T-cell (primary cell): ENCODE measurements at regions not wholly inside any gene's neighbourhood (a gene's known extent, or its start where the extent isn't known, plus 50 kb on each side); places are given as distances from the start of the nearest gene placed in this dataset.

ENCODE experiments used
- ATAC-seq, 4 experiments: fragments of 200-7000 bp in 3 of 4; fragments of 150-1000 bp in 1 of 4; cut with Tn5 transposase; replicated peaks in 1 of 4; 1 replicate in 3 of 4; 2 replicates in 1 of 4; pipeline ENCODE4 v1.10.0; 2021; ENCODE audit warnings: moderate library complexity in 3 of 4, mild to moderate bottlenecking in 2 of 4, moderate number of reproducible peaks in 1 of 4
- CTCF ChIA-PET, 2 donors: fragments of 300-600 bp; sonication (Branson Sonifier 250); formaldehyde crosslinking; loops; one replicate each; lab custom pipeline; 2022; ENCODE audit warnings: antibody characterized with exemption in 2 of 2; lab: Charles Lee
- POLR2A ChIA-PET, 2 donors: fragments of 300-600 bp; sonication (Branson Sonifier 250); formaldehyde crosslinking; loops; one replicate each; lab custom pipeline; 2022; ENCODE audit warnings: antibody characterized with exemption in 2 of 2; lab: Charles Lee
- DNase-seq, 35 experiments: peaks; one replicate each; pipeline versions ENCODE4 v3.0.0 to v3.0.0-alpha.2; 2013 to 2023
- H3K27ac ChIP-seq: one replicate; pipeline ENCODE4 v1.5.1; 2013; ENCODE audit warnings: low read length
- H3K27me3 ChIP-seq, 2 experiments: replicated peaks in 1 of 2; 1 replicate in 1 of 2; 2 replicates in 1 of 2; pipeline versions ENCODE4 v1.6.1 to v1.7.0; 2013; ENCODE audit warnings: low read length in 1 of 2, mixed read lengths in 1 of 2; ENCODE audit not compliant: control insufficient read depth in 2 of 2, insufficient read depth in 2 of 2; ENCODE audit errors: extremely low read depth in 1 of 2
- H3K36me3 ChIP-seq, 2 donors: 1 replicate in 1 of 2; 2 replicates in 1 of 2; pipeline versions ENCODE4 v1.6.1 to v1.7.0; 2013; ENCODE audit warnings: low read length in 1 of 2; ENCODE audit not compliant: control insufficient read depth in 2 of 2, insufficient read depth in 1 of 2; ENCODE audit errors: extremely low read depth in 1 of 2
- H3K4me1 ChIP-seq, 2 experiments: 1 replicate in 1 of 2; 2 replicates in 1 of 2; pipeline versions ENCODE4 v1.6.1 to v1.7.0; 2013; ENCODE audit warnings: low read length in 2 of 2, mixed read lengths in 1 of 2; ENCODE audit not compliant: insufficient read depth in 2 of 2, control insufficient read depth in 1 of 2; ENCODE audit errors: extremely low read depth in 1 of 2
- H3K4me3 ChIP-seq, 2 donors: 1 replicate in 1 of 2; 2 replicates in 1 of 2; pipeline versions ENCODE4 v1.5.1 to v1.7.0; 2013; ENCODE audit warnings: mild to moderate bottlenecking in 2 of 2, low read length in 1 of 2, moderate library complexity in 1 of 2; ENCODE audit not compliant: control insufficient read depth in 1 of 2; ENCODE audit errors: extremely low read depth in 1 of 2
- H3K9me3 ChIP-seq: 2 replicates; pipeline ENCODE4 v1.7.0; 2013
- H3K27ac Mint-ChIP-seq, 2 donors: one replicate each; pipeline ENCODE4 v1.8.0; 2020 to 2021; ENCODE audit warnings: mild to moderate bottlenecking in 2 of 2, mixed read lengths in 2 of 2
- H3K27me3 Mint-ChIP-seq, 2 donors: one replicate each; pipeline ENCODE4 v1.8.0; 2021 to 2022; ENCODE audit warnings: mixed read lengths in 2 of 2
- H3K36me3 Mint-ChIP-seq: one replicate; pipeline ENCODE4 v1.8.0; 2021; ENCODE audit warnings: mixed read lengths
- H3K4me1 Mint-ChIP-seq, 3 donors: one replicate each; pipeline ENCODE4 v1.8.0; 2020 to 2022; ENCODE audit warnings: mixed read lengths in 3 of 3, mild to moderate bottlenecking in 1 of 3
- H3K4me3 Mint-ChIP-seq, 3 donors: one replicate each; pipeline ENCODE4 v1.8.0; 2020 to 2022; ENCODE audit warnings: mild to moderate bottlenecking in 3 of 3, mixed read lengths in 3 of 3, moderate library complexity in 3 of 3
- H3K9me3 Mint-ChIP-seq, 3 donors: one replicate each; pipeline ENCODE4 v1.8.0; 2020 to 2022; ENCODE audit warnings: mixed read lengths in 3 of 3
- WGBS: methylation state at CpG from one replicate; pipeline ENCODE4 v1.1.5; 2013; ENCODE audit warnings: missing lambda C conversion rate; ENCODE audit not compliant: insufficient coverage; 5-methylcytosine and 5-hydroxymethylcytosine counted together

DNA sequence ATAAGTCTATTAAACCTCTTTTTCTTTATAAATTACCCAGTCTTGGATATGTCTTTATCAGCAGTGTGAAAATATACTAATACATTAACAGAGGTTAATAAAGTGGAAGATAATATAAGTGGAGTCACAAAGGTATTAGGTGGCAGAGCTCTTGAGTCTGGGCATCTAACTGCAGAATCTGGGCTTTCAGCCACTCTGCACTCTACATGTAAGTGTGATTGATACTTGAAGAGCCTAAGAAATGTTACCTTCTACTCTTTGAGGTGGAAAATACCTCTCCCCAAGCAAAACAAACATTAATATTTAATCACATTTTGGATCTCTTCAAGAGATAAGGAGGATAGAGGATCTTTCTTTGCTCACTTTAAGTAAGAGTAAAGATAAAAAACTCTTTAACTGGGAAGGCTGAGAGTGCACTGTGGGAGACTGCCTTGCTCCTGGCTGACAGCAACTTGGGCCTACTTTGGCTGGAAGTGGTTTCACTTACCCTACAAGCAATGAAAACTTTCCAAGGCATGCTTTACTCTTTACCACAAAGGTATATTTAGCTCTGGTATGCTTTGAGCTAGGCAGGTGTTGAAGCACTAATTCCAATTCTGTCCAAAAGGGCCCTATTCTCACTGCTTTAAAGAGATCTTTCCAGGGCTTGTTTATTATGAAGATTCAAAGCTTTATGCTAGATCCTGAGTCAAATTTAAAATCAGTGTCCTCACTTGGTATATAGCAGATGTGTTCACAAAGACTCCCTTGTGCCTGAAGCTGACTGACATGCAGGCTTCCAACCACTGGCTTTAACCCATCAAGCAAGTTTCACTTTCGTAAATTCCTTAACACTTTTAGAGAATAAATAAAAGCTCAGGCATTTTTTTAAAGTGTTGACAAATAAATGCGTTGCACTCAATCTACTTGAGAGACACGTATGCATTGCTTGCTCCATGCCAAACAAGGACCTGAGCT is 245.3 kb upstream of the ZP4 start:
- H3K27me3 ChIP-seq: no peaks in the 10 kb centered on the region
- no CpG with 5 or more reads among the region's 3 CpGs for WGBS
- H3K36me3 ChIP-seq: no peaks in the 10 kb centered on the region
- H3K27ac ChIP-seq: no peak overlapping the region
- H3K4me1 ChIP-seq: no peaks in the 10 kb centered on the region
- Mint-ChIP-seq H3K4me1 (no peaks in the 10 kb centered on the region), H3K9me3 (peaks cover 5 to 12% (median 9%) of the 10 kb centered on the region in 3 donors), H3K4me3 (no peak overlapping the region), H3K36me3 (no peaks in the 10 kb centered on the region), H3K27ac (no peak overlapping the region), H3K27me3 (no peaks in the 10 kb centered on the region)
- H3K9me3 ChIP-seq: no peaks in the 10 kb centered on the region
- ChIA-PET CTCF (no interaction called here), POLR2A (no interaction called here)
- no peak overlapping the region for H3K4me3 ChIP-seq
- ATAC-seq: no peak
- DNase-seq: no peak

DNA sequence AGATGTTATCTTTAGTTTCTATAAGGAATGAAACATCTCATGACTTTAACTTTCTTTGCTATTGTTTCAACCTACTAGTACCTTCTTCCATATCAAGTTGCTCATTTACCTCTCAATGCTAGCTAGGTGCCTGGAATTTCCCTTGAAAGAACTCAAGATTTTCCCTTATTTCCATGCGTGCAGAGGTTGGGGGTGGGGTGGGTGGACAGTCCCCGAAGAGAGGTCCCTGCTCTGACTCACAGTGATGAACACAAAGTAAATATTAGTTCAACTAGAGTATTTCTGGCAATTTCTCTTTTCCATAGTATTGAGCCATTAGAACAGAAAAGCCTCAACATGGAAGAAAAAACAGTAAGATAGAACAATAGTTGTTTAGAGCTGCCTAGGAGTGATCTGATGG is 239.0 kb upstream of the ZP4 start:
- Mint-ChIP-seq H3K4me1 (no peaks in the 10 kb centered on the region), H3K9me3 (peaks cover 7 to 21% (median 17%) of the 10 kb centered on the region in 3 donors), H3K27ac (no peak overlapping the region), H3K36me3 (no peaks in the 10 kb centered on the region), H3K27me3 (no peaks in the 10 kb centered on the region), H3K4me3 (no peak overlapping the region)
- no peaks in the 10 kb centered on the region for H3K27me3 ChIP-seq
- ATAC-seq: no peak
- H3K4me1 ChIP-seq: no peaks in the 10 kb centered on the region
- H3K36me3 ChIP-seq: no peaks in the 10 kb centered on the region
- no peak overlapping the region for H3K27ac ChIP-seq
- no CpG with 5 or more reads among the region's 2 CpGs for WGBS
- ChIA-PET CTCF (no interaction called here), POLR2A (no interaction called here)
- no peak for DNase-seq
- H3K9me3 ChIP-seq: no peaks in the 10 kb centered on the region
- no peak overlapping the region for H3K4me3 ChIP-seq

GRCh38 chr1:238123201-238123600 is 232.5 kb upstream of the ZP4 start:
- Mint-ChIP-seq H3K4me3 (no peak overlapping the region), H3K36me3 (no peaks in the 10 kb centered on the region), H3K27me3 (no peaks in the 10 kb centered on the region), H3K9me3 (peaks cover 0 to 3% (median 2%) of the 10 kb centered on the region in 3 donors), H3K4me1 (no peaks in the 10 kb centered on the region), H3K27ac (no peak overlapping the region)
- H3K9me3 ChIP-seq: no peaks in the 10 kb centered on the region
- H3K27ac ChIP-seq: no peak overlapping the region
- ATAC-seq: no peak
- whole genome bisulfite sequencing: 45% methylated on average over 2 of the region's 3 CpGs
- no peaks in the 10 kb centered on the region for H3K4me1 ChIP-seq
- ChIA-PET POLR2A (no interaction called here), CTCF (no interaction called here)
- H3K4me3 ChIP-seq: no peak overlapping the region
- no peaks in the 10 kb centered on the region for H3K27me3 ChIP-seq
- no peak for DNase-seq
- no peaks in the 10 kb centered on the region for H3K36me3 ChIP-seq

- Histone ChIP-seq H3K36me3 (no peaks in the 10 kb centered on the region), H3K27ac (no peak overlapping the region), H3K9me3 (no peaks in the 10 kb centered on the region), H3K27me3 (no peaks in the 10 kb centered on the region), H3K4me3 (no peak overlapping the region), H3K4me1 (no peaks in the 10 kb centered on the region)
- ATAC-seq (no peak), DNase-seq (no peak)
- ChIA-PET POLR2A (no interaction called here), CTCF (no interaction called here)
- Mint-ChIP-seq H3K27me3 (no peaks in the 10 kb centered on the region), H3K27ac (no peak overlapping the region), H3K4me3 (no peak overlapping the region), H3K4me1 (no peaks in the 10 kb centered on the region), H3K9me3 (peaks cover 0 to 5% (median 0%) of the 10 kb centered on the region in 3 donors), H3K36me3 (no peaks in the 10 kb centered on the region)
- no CpG with 5 or more reads among the region's 1 CpG for WGBS
Measured at GRCh38 chr1:238119861-238120260, 229.1 kb upstream of the ZP4 start.

- Histone ChIP-seq H3K36me3 (no peaks in the 10 kb centered on the region), H3K27ac (no peak overlapping the region), H3K4me1 (no peaks in the 10 kb centered on the region), H3K9me3 (no peaks in the 10 kb centered on the region), H3K27me3 (no peaks in the 10 kb centered on the region), H3K4me3 (no peak overlapping the region)
- no peak overlapping the region for H3K27ac Mint-ChIP-seq
- no peak for ATAC-seq
- no peaks in the 10 kb centered on the region for H3K27me3 Mint-ChIP-seq
- CTCF ChIA-PET: no interaction called here
- peaks cover 0 to 5% (median 0%) of the 10 kb centered on the region in 3 donors for H3K9me3 Mint-ChIP-seq
- no peaks in the 10 kb centered on the region for H3K36me3 Mint-ChIP-seq
- no peak for DNase-seq
- 100% methylated on average over 2 of the region's 4 CpGs for WGBS
- POLR2A ChIA-PET: no interaction called here
- no peaks in the 10 kb centered on the region for H3K4me1 Mint-ChIP-seq
- no peak overlapping the region for H3K4me3 Mint-ChIP-seq
Measured at GRCh38 chr1:238119060-238119459, 228.3 kb upstream of the ZP4 start.

DNA sequence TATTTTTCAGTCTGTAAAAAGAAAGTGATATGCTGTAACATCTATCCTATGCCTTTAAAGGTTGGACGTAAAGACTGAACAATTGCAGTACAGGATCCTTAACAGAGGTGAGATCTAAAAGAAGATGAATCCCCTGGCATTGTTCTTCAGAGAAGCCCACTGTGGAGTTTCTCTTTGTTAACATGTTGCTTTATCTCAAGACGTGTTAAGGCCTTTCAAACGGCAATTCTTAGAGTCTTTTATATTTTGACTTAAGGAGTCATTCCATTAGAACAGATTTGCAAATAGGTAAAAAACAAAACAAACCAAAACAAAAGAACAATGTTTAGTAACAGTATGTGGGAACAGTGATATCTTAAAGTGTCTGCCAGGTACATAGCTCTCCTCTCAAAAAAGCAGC is 225.1 kb upstream of the ZP4 start:
- H3K4me1 Mint-ChIP-seq: no peaks in the 10 kb centered on the region
- H3K4me3 Mint-ChIP-seq: no peak overlapping the region
- ATAC-seq (no peak), DNase-seq (no peak)
- Histone ChIP-seq H3K4me1 (no peaks in the 10 kb centered on the region), H3K9me3 (no peaks in the 10 kb centered on the region), H3K36me3 (no peaks in the 10 kb centered on the region), H3K27ac (no peak overlapping the region), H3K27me3 (no peaks in the 10 kb centered on the region), H3K4me3 (no peak overlapping the region)
- H3K27ac Mint-ChIP-seq: no peak overlapping the region
- POLR2A ChIA-PET: no interaction called here
- H3K27me3 Mint-ChIP-seq: no peaks in the 10 kb centered on the region
- CTCF ChIA-PET: no interaction called here
- H3K9me3 Mint-ChIP-seq: peaks cover 0 to 5% (median 4%) of the 10 kb centered on the region in 3 donors
- H3K36me3 Mint-ChIP-seq: no peaks in the 10 kb centered on the region
- WGBS: no CpG with 5 or more reads among the region's 3 CpGs
